ENCODE measurements at regions not wholly inside any gene's neighbourhood (a gene's known extent, or its start where the extent isn't known, plus 50 kb on each side); places are given as distances from the start of the nearest gene placed in this dataset.

GRCh38 chr4:4624276-4624897 is 82.5 kb upstream of the STX18 start:
- Mint-ChIP-seq H3K36me3 (ENCODE audit: low read depth) (no peaks in the 10 kb centered on the region), H3K4me1 (no peaks in the 10 kb centered on the region), H3K27me3 (ENCODE audit: low read depth) (peaks cover 5% of the 10 kb centered on the region), H3K9me3 (no peaks in the 10 kb centered on the region), H3K4me3 (no peak overlapping the region), H3K27ac (no peak overlapping the region)
- TF ChIP-seq CTCF (IDR thresholded peaks at IDR 0.05; ENCODE audit: unreplicated experiment in 3 of 3) = no peak

GRCh38 chr4:4619821-4620220 is 78.0 kb upstream of the STX18 start:
- H3K36me3 Mint-ChIP-seq (ENCODE audit: low read depth) = peaks cover 3% of the 10 kb centered on the region
- H3K4me1 Mint-ChIP-seq = peaks cover 29% of the 10 kb centered on the region
- no peak overlapping the region for H3K4me3 Mint-ChIP-seq
- TF ChIP-seq CTCF (IDR thresholded peaks at IDR 0.05; ENCODE audit: unreplicated experiment in 3 of 3) = no peak
- H3K9me3 Mint-ChIP-seq = no peaks in the 10 kb centered on the region
- H3K27me3 Mint-ChIP-seq (ENCODE audit: low read depth) = no peaks in the 10 kb centered on the region
- H3K27ac Mint-ChIP-seq = peak overlapping the region in 1 of 3 experiments; percentile 37

GRCh38 chr4:4618847-4619246 is 77.0 kb upstream of the STX18 start:
- Mint-ChIP-seq H3K4me3 (no peak overlapping the region), H3K36me3 (ENCODE audit: low read depth) (peaks cover 3% of the 10 kb centered on the region), H3K4me1 (peaks cover 33% of the 10 kb centered on the region), H3K9me3 (no peaks in the 10 kb centered on the region), H3K27me3 (ENCODE audit: low read depth) (no peaks in the 10 kb centered on the region), H3K27ac (peak overlapping the region in 2 of 3 experiments; percentile 35 to 39)
- TF ChIP-seq CTCF (IDR thresholded peaks at IDR 0.05; ENCODE audit: unreplicated experiment in 3 of 3) = no peak

GRCh38 chr4:4614925-4615678 is 73.3 kb upstream of the STX18 start:
- Mint-ChIP-seq H3K4me3 (no peak overlapping the region), H3K27ac (peak overlapping the region; percentile 60 to 87 (median 64)), H3K4me1 (peaks cover 54% of the 10 kb centered on the region), H3K36me3 (ENCODE audit: low read depth) (peaks cover 3% of the 10 kb centered on the region), H3K27me3 (ENCODE audit: low read depth) (no peaks in the 10 kb centered on the region), H3K9me3 (no peaks in the 10 kb centered on the region)
- no peak for TF ChIP-seq CTCF (IDR thresholded peaks at IDR 0.05; ENCODE audit: unreplicated experiment in 3 of 3)

GRCh38 chr4:4613641-4614286 is 71.9 kb upstream of the STX18 start:
- peak overlapping the region; percentile 14 to 24 (median 19) for H3K27ac Mint-ChIP-seq
- no peak for TF ChIP-seq CTCF (IDR thresholded peaks at IDR 0.05; ENCODE audit: unreplicated experiment in 3 of 3)
- H3K9me3 Mint-ChIP-seq = no peaks in the 10 kb centered on the region
- H3K4me1 Mint-ChIP-seq = peaks cover 49% of the 10 kb centered on the region
- H3K27me3 Mint-ChIP-seq (ENCODE audit: low read depth) = no peaks in the 10 kb centered on the region
- no peak overlapping the region for H3K4me3 Mint-ChIP-seq
- no peaks in the 10 kb centered on the region for H3K36me3 Mint-ChIP-seq (ENCODE audit: low read depth)

Data from nephron (organoid).